SK-N-MC (cell line): ENCODE measurements at regions not wholly inside any gene's neighbourhood (a gene's known extent, or its start where the extent isn't known, plus 50 kb on each side); places are given as distances from the start of the nearest gene placed in this dataset.

Experiments
- EZH2 ChIP-seq: fragments of 200-600 bp; sonication (generic); IDR thresholded peaks from one replicate; pipeline ENCODE4 v1.6.1; 2017; ENCODE audit warnings: antibody characterized with exemption
- FOXP2 ChIP-seq: optimal IDR thresholded peaks from 2 replicates; pipeline ENCODE3; 2011; ENCODE audit warnings: mild to moderate bottlenecking, moderate library complexity; ENCODE audit not compliant: insufficient read depth; ENCODE audit errors: extremely low read length, control extremely low read depth
- POLR2AphosphoS5 ChIP-seq: IDR thresholded peaks from 2 replicates; pipeline ENCODE4 v1.6.1; 2012; ENCODE audit warnings: mild to moderate bottlenecking, low read depth, low read length, borderline replicate concordance

GRCh38 chr7:156479596-156479995 lies 161.0 kb upstream of the RNF32 start:
- TF ChIP-seq POLR2AphosphoS5 = no peak
- no peak for TF ChIP-seq EZH2
- TF ChIP-seq FOXP2 = no peak
